ENCODE measurements at regions not wholly inside any gene's neighbourhood (a gene's known extent, or its start where the extent isn't known, plus 50 kb on each side); places are given as distances from the start of the nearest gene placed in this dataset.

DNA sequence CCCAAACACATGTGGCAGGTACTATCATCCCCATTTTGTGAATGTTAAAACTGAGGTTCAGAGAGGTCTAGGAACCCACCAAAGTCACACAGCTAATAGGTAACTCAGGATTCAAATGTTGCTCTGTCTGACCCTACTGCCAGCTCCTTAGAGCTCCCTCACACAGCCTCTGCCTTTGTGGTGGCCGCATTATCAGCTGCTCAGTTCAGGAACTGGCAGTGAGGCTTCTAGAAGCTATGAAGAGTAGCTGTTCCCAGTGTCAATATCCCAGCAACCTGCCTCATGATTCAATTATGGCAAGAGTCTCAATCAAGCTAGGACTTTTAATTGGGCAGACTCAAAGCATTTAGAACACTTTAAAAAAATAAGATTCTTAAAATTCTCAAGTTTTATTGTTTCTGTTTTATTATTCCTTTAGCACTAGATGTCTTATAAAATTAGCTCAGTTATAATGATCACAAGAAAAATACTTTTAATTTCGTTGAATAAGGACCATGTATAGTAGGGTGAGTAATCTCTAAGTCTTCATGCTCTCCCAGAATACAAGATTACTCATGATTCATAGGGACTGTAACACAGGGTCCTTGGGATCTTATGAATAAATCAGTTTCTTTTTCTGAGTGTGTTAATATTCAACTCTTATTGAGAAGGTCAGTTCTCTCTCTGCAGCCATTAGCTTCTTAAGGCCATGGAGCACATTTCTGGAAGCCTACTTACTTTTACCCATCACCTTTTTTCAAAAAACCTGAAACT, 342.7 kb downstream of the RND3 start (continued):
- TF ChIP-seq, protein P1, sequence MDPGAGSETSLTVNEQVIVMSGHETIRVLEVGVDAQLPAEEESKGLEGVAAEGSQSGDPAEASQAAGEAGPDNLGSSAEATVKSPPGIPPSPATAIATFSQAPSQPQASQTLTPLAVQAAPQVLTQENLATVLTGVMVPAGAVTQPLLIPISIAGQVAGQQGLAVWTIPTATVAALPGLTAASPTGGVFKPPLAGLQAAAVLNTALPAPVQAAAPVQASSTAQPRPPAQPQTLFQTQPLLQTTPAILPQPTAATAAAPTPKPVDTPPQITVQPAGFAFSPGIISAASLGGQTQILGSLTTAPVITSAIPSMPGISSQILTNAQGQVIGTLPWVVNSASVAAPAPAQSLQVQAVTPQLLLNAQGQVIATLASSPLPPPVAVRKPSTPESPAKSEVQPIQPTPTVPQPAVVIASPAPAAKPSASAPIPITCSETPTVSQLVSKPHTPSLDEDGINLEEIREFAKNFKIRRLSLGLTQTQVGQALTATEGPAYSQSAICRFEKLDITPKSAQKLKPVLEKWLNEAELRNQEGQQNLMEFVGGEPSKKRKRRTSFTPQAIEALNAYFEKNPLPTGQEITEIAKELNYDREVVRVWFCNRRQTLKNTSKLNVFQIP (CRISPR knock-in tag; IDR thresholded peaks at IDR 0.05; ENCODE audit: borderline replicate concordance, low read depth): no peak
- TF ChIP-seq PPARA (CRISPR knock-in tag; IDR thresholded peaks at IDR 0.05; ENCODE audit: borderline replicate concordance) (no peak), CSDC2 (CRISPR knock-in tag; IDR thresholded peaks at IDR 0.05) (no peak)

DNA sequence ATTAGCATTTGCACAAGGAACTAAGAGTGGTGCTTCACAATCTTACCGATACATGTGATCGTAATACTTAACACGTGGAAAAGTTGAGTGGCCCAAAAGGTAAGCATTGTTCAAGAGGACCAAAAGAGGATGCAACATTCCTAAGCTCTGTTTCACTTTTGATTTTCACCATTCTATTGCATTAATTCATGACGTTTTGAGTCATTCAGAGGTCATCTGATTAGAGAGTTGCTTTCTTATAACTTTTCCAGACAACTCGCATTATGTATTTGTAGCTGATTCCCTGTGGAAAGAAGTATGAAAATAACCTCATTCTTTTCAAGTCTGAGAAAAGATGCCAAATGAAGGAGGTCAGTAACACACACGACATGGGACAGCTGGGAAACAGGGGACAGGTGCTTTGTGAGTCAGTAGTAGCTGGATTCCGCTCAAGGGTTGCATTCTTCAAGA, 344.4 kb downstream of the RND3 start:
- ATAC-seq: peak; percentile 56
- TF ChIP-seq, protein P2, sequence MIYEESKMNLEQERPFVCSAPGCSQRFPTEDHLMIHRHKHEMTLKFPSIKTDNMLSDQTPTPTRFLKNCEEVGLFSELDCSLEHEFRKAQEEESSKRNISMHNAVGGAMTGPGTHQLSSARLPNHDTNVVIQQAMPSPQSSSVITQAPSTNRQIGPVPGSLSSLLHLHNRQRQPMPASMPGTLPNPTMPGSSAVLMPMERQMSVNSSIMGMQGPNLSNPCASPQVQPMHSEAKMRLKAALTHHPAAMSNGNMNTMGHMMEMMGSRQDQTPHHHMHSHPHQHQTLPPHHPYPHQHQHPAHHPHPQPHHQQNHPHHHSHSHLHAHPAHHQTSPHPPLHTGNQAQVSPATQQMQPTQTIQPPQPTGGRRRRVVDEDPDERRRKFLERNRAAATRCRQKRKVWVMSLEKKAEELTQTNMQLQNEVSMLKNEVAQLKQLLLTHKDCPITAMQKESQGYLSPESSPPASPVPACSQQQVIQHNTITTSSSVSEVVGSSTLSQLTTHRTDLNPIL (CRISPR knock-in tag; IDR thresholded peaks at IDR 0.05; ENCODE audit: low read depth): no peak
- TF ChIP-seq CSDC2 (CRISPR knock-in tag; IDR thresholded peaks at IDR 0.05): 0 out of 2 replicates have a peak, but pooled peaks have one; percentile 83
- peak; percentile 47; the same call in 1 of the 2 replicates for TF ChIP-seq ISL1 (CRISPR knock-in tag; IDR thresholded peaks at IDR 0.05)
- TF ChIP-seq SNAI2 (CRISPR knock-in tag; IDR thresholded peaks at IDR 0.05): peak; percentile 74; the same call in 1 of the 2 replicates
- TF ChIP-seq ZNF70 (CRISPR knock-in tag; IDR thresholded peaks at IDR 0.05): no peak

DNA sequence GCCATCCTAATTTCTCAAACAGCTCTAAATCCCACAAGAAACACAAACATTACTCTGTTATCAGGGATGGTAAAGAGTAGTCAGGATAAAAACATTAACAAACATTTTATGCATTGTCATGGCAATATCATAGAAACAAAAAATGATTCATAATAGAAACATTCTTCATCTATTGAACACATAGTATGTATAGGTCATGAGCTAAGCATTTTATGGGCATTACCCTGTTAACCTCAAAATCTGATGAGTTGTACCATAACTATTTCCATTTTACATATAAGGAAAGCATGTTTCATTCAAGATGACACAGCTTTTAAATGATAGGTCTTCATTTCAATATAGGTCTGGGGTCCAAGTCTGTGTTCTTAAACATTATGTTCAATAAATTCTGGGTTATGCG, 344.9 kb downstream of the RND3 start:
- peak; percentile 77 for ATAC-seq

DNA sequence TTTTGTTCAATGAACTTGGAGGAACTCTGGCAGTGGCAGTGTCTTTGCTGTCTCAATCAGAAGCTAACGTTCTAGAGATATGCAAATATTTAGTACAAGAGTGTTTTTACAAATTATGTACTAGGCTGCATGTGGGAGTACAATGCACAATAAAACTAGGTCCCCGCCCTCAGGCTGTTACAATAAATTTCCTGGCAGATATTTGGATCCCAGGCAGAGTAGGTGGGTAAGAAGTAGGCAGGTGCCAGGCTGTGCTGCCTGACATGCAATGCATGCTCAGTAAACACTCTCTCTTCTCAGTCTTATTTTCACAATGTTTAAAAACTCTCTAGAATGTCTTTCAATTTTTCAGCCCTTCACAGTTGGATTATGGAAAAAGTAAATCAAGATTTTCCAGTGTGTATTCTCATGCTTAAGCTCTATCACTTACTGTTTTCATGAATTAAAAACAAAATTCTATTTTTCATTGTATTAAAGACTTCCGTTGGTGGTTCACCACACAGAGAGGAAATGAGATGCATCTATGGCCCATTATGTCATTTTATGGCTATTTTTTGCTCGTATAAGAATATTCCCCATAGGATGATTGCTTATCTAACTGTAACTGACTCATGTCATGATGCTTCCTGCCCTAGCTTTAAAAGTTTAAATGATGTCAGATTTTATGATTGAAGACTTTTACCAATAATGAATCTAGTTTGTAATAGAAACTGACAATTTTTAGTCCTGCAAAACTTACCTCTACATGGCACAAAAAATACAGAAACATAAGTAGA, 346.1 kb downstream of the RND3 start:
- no peak for ATAC-seq
- TF ChIP-seq ZC3H10 (CRISPR knock-in tag; IDR thresholded peaks at IDR 0.05) (no peak), SNAI2 (CRISPR knock-in tag; IDR thresholded peaks at IDR 0.05) (no peak), ISL1 (CRISPR knock-in tag; IDR thresholded peaks at IDR 0.05) (0 out of 2 replicates have a peak, but pooled peaks have one; percentile 33), GLIS3 (CRISPR knock-in tag; IDR thresholded peaks at IDR 0.05) (no peak)
- TF ChIP-seq, protein P2 (CRISPR knock-in tag; IDR thresholded peaks at IDR 0.05; ENCODE audit: low read depth): peak; percentile 59; the same call in 1 of the 2 replicates

More for the DNA sequence above, 344.9 kb downstream of the RND3 start:
- TF ChIP-seq, protein P2 (CRISPR knock-in tag; IDR thresholded peaks at IDR 0.05; ENCODE audit: low read depth): 0 out of 2 replicates have a peak, but pooled peaks have one; percentile 21
- no peak for TF ChIP-seq CSDC2 (CRISPR knock-in tag; IDR thresholded peaks at IDR 0.05)
- TF ChIP-seq OSR1 (CRISPR knock-in tag; IDR thresholded peaks at IDR 0.05): no peak

DNA sequence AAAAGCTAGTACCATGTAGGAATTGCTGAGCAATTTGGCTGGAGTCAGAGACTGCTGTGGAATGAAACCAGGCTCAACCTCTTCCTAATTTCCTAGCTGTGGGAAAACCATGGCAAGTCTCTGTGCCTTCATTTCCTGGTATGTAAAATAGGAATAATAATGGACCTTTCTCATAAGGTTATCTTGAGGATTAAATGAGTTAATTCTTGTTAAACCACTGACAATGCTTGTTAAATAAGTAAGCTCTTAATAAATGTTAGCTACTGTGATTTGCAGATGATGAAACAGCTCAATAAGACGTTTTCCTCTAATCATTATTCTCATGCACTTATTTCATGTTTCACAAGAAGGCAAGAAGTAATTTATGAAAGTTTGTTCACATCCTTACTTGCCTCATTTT, 346.7 kb downstream of the RND3 start:
- no peak for ATAC-seq
- TF ChIP-seq OSR1 (CRISPR knock-in tag; IDR thresholded peaks at IDR 0.05): no peak
- TF ChIP-seq RARB (CRISPR knock-in tag; IDR thresholded peaks at IDR 0.05): no peak
- TF ChIP-seq, protein P3, sequence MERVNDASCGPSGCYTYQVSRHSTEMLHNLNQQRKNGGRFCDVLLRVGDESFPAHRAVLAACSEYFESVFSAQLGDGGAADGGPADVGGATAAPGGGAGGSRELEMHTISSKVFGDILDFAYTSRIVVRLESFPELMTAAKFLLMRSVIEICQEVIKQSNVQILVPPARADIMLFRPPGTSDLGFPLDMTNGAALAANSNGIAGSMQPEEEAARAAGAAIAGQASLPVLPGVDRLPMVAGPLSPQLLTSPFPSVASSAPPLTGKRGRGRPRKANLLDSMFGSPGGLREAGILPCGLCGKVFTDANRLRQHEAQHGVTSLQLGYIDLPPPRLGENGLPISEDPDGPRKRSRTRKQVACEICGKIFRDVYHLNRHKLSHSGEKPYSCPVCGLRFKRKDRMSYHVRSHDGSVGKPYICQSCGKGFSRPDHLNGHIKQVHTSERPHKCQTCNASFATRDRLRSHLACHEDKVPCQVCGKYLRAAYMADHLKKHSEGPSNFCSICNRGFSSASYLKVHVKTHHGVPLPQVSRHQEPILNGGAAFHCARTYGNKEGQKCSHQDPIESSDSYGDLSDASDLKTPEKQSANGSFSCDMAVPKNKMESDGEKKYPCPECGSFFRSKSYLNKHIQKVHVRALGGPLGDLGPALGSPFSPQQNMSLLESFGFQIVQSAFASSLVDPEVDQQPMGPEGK (CRISPR knock-in tag; IDR thresholded peaks at IDR 0.05; ENCODE audit: borderline replicate concordance): no peak
- no peak for TF ChIP-seq ESRRG (CRISPR knock-in tag; IDR thresholded peaks at IDR 0.05)
- TF ChIP-seq GLIS3 (CRISPR knock-in tag; IDR thresholded peaks at IDR 0.05): no peak
- no peak for TF ChIP-seq ZNF70 (CRISPR knock-in tag; IDR thresholded peaks at IDR 0.05)
- TF ChIP-seq TOX (CRISPR knock-in tag; IDR thresholded peaks at IDR 0.05; ENCODE audit: borderline replicate concordance): no peak

All from SK-N-SH treated with all-trans-retinoic acid at 6 μM for 48 hours (cell line).